ENCODE measurements at regions not wholly inside any gene's neighbourhood (a gene's known extent, or its start where the extent isn't known, plus 50 kb on each side); places are given as distances from the start of the nearest gene placed in this dataset.

DNA sequence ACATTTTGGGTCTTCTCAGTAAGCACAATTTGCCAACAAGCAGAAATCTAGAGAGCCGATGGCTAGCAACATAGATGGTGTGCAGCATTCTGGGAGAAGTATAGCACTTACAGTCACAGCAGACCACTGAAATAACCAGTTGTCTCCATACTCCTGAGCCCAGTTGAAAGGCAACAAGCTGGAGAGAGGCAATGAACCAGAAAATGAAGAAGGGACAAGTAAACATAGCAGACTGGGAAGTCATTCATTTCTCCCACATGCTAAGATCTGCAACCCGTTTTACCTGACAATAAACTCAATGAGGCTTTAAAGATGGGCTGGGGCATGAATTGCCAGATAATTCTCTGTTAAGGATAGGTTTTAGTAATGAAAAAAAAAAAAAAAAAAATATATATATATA is 575.6 kb upstream of the GRAMD2B start:
- Mint-ChIP-seq H3K4me3 (no peak overlapping the region), H3K9me3 (peaks cover 19% of the 10 kb centered on the region), H3K27ac (no peak overlapping the region), H3K27me3 (ENCODE audit: low read depth) (no peaks in the 10 kb centered on the region), H3K36me3 (ENCODE audit: low read depth) (no peaks in the 10 kb centered on the region), H3K4me1 (ENCODE audit: low read depth) (no peaks in the 10 kb centered on the region)

DNA sequence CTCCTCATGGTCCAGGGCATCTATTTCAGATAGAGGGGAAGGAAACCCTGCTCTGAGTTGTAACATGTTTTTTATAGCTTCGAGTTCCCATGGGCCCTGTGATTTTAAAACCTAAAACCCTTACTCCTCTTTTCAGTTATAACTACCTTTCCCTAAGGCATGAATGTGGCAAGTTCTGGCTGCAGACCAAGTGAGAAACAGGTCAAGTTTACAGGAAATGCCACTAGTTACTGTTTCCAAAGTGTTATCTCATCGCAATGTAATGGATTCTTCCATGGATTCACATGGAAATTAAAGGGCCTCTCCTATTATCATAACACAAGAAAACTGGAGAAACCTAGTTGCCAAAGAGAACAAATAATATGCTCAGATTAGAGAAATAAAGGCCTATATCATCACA is 574.5 kb upstream of the GRAMD2B start:
- H3K4me1 Mint-ChIP-seq (ENCODE audit: low read depth) = no peaks in the 10 kb centered on the region
- no peaks in the 10 kb centered on the region for H3K36me3 Mint-ChIP-seq (ENCODE audit: low read depth)
- no peak overlapping the region for H3K4me3 Mint-ChIP-seq

DNA sequence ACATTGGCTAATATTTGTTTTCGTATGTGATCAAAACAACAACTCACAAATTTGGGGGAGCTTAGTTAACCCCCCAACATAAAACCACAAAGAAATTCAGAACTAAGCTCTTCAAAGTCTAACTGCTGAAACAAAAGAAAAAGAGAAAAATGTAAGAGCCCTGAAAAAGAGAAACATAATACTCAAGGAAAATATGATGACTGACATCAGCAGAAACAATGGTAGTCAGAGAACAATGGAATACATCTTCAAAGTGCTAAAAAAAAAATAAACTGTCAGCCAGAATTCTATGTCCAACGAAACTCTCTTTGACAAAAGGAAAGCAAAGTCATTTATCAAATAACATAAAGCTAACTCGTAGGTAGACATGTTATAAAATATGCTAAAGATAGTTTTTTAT is 566.3 kb upstream of the GRAMD2B start:
- Mint-ChIP-seq H3K27me3 (ENCODE audit: low read depth) (no peaks in the 10 kb centered on the region), H3K4me3 (no peak overlapping the region), H3K36me3 (ENCODE audit: low read depth) (no peaks in the 10 kb centered on the region), H3K4me1 (ENCODE audit: low read depth) (no peaks in the 10 kb centered on the region), H3K9me3 (peaks cover 6% of the 10 kb centered on the region), H3K27ac (no peak overlapping the region)

More for the DNA sequence above, 574.5 kb upstream of the GRAMD2B start:
- Mint-ChIP-seq H3K27me3 (ENCODE audit: low read depth) (no peaks in the 10 kb centered on the region), H3K27ac (no peak overlapping the region), H3K9me3 (peaks cover 8% of the 10 kb centered on the region)

DNA sequence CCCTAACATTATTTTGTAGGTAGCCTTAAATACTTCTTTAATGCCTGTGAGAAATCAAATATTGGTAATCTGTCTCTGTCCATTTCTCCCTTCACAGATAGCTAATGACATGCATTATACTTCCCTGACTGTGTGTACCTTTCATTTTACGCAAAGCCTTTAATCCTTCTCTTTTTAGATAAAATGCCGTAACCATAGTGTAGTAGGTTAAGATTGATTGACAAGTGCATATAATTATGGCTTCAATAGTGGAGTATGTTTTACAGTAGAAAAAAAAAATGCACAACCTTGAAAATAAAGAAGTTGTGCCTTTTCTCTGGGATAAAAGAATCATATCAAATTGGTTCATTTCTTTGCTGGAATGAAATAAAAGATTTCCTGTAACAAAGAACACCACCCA is 559.6 kb upstream of the GRAMD2B start:
- H3K4me1 Mint-ChIP-seq (ENCODE audit: low read depth) = no peaks in the 10 kb centered on the region
- H3K27ac Mint-ChIP-seq = no peak overlapping the region
- H3K27me3 Mint-ChIP-seq (ENCODE audit: low read depth) = no peaks in the 10 kb centered on the region
- H3K9me3 Mint-ChIP-seq = peaks cover 5% of the 10 kb centered on the region
- no peaks in the 10 kb centered on the region for H3K36me3 Mint-ChIP-seq (ENCODE audit: low read depth)
- H3K4me3 Mint-ChIP-seq = no peak overlapping the region

DNA sequence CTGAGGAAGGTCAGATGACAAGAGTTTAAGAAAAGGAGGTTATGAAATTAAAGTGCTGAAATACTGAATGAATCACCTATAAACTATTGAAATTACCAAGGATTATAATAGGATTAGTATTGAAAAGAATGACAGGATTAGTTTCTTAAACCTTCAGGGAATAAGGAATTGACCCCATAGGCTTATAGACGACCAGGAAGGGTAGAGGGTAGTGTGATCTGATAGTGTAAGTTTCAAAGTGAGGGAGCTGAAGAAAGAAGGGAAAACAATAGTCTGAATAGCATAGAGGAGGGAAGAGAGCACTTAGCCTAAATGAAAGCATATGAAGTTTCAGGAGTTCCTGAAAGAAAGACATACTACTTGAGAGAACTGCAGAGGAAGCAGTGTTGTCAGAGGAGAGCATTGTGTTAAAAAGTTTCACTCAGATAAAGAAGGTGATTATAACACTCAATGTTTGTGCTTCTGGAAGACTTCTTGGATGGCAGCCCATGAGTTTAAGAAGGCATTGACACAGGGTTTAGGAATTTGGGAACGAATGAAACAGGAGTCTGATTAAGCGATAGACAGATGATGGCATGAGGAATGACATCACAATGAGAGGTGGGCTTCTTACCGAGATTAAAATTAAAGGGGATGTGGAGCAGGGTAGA is 557.9 kb upstream of the GRAMD2B start:
- H3K27me3 Mint-ChIP-seq (ENCODE audit: low read depth) = no peaks in the 10 kb centered on the region
- no peaks in the 10 kb centered on the region for H3K4me1 Mint-ChIP-seq (ENCODE audit: low read depth)
- H3K9me3 Mint-ChIP-seq = peaks cover 5% of the 10 kb centered on the region
- no peak overlapping the region for H3K4me3 Mint-ChIP-seq
- no peak overlapping the region for H3K27ac Mint-ChIP-seq
- no peaks in the 10 kb centered on the region for H3K36me3 Mint-ChIP-seq (ENCODE audit: low read depth)

DNA sequence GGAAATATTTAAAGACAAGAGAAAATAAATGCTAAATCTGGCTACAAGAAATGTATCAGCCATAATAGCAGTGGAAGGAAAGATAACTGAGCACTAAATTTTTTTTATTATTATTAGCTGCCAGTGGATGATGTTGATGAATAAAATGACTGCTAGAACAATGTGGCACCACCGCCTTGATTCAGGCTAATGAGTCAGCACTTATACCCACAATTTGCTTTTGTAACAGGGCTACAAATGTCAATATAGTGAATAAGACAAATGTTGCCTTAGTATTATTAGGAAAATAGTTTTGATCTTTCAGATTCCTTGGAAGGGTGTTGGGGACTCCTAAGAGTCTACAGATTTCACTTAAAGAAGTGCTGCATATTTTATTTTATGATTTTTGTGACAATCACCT is 555.2 kb upstream of the GRAMD2B start:
- Mint-ChIP-seq H3K9me3 (no peaks in the 10 kb centered on the region), H3K27me3 (ENCODE audit: low read depth) (no peaks in the 10 kb centered on the region), H3K36me3 (ENCODE audit: low read depth) (no peaks in the 10 kb centered on the region), H3K4me1 (ENCODE audit: low read depth) (no peaks in the 10 kb centered on the region), H3K4me3 (no peak overlapping the region), H3K27ac (no peak overlapping the region)

DNA sequence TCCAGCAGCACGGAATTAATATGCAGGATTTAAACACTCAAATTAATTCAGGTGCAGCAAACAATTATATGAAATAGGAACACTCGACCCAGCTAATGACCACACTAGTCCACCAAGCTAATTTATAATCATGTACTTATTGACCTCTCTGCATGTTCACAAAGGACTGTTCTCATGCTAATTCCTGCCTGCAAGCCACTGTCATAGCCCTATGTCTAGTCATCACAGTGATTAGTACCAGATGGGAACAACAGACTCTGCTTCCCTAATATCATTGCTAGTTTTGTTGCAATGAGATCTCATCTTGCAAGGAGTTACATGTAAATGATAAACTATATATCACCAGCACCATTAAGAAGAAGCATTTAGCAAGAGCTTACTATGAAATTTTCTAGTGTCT is 553.0 kb upstream of the GRAMD2B start:
- Mint-ChIP-seq H3K27me3 (ENCODE audit: low read depth) (no peaks in the 10 kb centered on the region), H3K4me3 (no peak overlapping the region), H3K27ac (no peak overlapping the region), H3K36me3 (ENCODE audit: low read depth) (no peaks in the 10 kb centered on the region), H3K4me1 (ENCODE audit: low read depth) (no peaks in the 10 kb centered on the region), H3K9me3 (peaks cover 3% of the 10 kb centered on the region)

DNA sequence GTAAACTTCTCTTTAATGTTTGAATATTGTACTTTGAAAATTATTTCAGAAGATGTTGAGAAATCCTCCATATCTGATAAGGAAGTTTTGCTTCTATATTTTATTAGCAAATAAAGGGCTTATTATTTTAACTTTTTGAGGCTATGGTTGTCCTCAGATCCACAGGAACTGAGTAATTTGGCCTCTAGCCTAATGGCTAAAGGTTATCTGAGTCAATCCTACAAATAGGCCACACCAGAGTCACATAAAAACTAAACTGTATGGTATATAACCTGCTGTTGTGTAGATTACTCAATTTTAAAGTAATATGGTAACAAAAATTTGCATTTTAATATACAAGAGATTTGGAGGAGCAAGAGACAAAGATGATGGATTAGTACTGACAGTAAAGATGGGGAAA is 549.2 kb upstream of the GRAMD2B start:
- Mint-ChIP-seq H3K4me1 (ENCODE audit: low read depth) (no peaks in the 10 kb centered on the region), H3K4me3 (no peak overlapping the region), H3K27me3 (ENCODE audit: low read depth) (no peaks in the 10 kb centered on the region), H3K9me3 (peaks cover 3% of the 10 kb centered on the region), H3K36me3 (ENCODE audit: low read depth) (no peaks in the 10 kb centered on the region), H3K27ac (no peak overlapping the region)

DNA sequence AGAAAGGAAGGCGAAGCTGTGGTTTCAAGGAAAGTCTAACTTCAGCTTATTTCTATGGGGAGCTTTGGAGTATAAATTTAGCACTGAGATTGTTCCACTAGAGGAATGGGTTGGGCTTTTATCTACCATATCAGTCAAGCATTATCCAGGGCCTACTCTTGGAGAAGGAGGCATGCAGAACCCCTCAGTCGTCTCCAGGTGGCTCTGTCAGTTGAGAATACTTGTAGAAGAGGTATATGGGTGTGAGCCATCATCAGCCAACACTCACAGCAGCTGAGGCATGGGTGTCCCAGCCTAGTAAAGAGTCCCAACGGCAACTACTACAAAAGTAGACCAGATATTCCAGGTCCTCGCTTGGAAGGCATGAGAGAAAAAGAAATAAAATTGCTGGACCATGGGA is 548.5 kb upstream of the GRAMD2B start:
- H3K4me3 Mint-ChIP-seq = no peak overlapping the region
- H3K36me3 Mint-ChIP-seq (ENCODE audit: low read depth) = no peaks in the 10 kb centered on the region
- H3K27me3 Mint-ChIP-seq (ENCODE audit: low read depth) = no peaks in the 10 kb centered on the region

DNA sequence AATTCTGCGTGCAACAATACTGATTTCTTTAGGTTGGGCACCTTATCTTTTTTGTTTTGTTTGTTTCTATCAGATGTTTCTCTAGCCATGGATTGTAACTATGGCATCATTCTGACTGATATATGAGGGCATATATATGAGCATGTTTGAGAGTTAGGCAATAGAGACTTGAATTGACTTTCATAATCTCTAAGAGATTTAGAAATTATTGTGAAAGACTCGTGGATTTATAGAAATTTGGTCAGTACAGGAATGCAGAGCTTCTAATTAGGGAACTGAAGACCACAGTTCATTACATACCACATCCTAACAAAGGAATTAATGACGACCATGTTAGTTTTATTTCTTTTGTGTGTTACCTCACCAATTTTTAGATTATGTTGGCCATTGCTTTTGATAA is 546.0 kb upstream of the GRAMD2B start:
- Mint-ChIP-seq H3K36me3 (ENCODE audit: low read depth) (no peaks in the 10 kb centered on the region), H3K4me3 (no peak overlapping the region), H3K4me1 (ENCODE audit: low read depth) (no peaks in the 10 kb centered on the region), H3K27me3 (ENCODE audit: low read depth) (no peaks in the 10 kb centered on the region), H3K9me3 (peaks cover 3% of the 10 kb centered on the region), H3K27ac (no peak overlapping the region)

More for the DNA sequence above, 548.5 kb upstream of the GRAMD2B start:
- Mint-ChIP-seq H3K4me1 (ENCODE audit: low read depth) (no peaks in the 10 kb centered on the region), H3K9me3 (peaks cover 3% of the 10 kb centered on the region), H3K27ac (no peak overlapping the region)

DNA sequence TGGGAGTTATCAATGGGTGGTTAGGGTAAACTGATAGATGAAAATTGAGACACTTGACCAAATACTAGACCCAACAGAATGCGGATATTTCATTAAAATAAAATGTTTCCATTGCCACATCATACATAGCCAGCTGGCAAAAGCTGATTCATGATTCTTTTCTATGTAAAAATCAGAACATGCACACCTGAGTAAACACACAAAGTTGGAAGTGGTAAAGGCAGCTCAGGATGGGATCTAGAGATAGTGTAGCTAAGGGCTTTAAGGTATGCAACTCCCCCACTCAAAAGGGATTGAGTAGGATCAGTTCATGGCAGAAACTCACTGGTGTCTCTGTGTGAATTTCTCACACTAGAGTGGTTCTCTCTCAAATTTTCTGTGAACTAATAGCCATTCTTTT is 541.1 kb upstream of the GRAMD2B start:
- Mint-ChIP-seq H3K4me3 (no peak overlapping the region), H3K36me3 (ENCODE audit: low read depth) (no peaks in the 10 kb centered on the region), H3K27ac (no peak overlapping the region), H3K4me1 (ENCODE audit: low read depth) (no peaks in the 10 kb centered on the region), H3K27me3 (ENCODE audit: low read depth) (no peaks in the 10 kb centered on the region), H3K9me3 (no peaks in the 10 kb centered on the region)

DNA sequence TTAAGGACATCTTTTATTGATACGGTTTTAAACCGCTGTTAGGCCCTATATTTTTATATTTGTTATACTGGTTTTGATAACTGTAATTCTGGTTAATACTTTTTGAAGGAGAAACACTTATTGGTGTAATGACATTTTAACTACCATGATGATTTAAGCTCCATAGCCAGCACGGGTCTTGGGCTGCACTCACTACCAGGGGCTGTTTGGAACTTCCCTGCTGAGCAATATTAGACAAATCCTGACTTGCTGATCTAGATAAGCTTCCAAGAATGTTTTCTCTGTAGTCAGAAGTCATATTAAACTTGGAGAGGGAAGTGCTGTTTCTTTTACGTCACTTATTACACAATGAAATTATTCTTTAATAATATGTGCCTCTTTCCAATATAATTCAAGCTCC is 540.0 kb upstream of the GRAMD2B start:
- H3K27ac Mint-ChIP-seq = no peak overlapping the region
- no peaks in the 10 kb centered on the region for H3K4me1 Mint-ChIP-seq (ENCODE audit: low read depth)
- no peaks in the 10 kb centered on the region for H3K27me3 Mint-ChIP-seq (ENCODE audit: low read depth)
- no peak overlapping the region for H3K4me3 Mint-ChIP-seq
- H3K36me3 Mint-ChIP-seq (ENCODE audit: low read depth) = no peaks in the 10 kb centered on the region
- no peaks in the 10 kb centered on the region for H3K9me3 Mint-ChIP-seq

DNA sequence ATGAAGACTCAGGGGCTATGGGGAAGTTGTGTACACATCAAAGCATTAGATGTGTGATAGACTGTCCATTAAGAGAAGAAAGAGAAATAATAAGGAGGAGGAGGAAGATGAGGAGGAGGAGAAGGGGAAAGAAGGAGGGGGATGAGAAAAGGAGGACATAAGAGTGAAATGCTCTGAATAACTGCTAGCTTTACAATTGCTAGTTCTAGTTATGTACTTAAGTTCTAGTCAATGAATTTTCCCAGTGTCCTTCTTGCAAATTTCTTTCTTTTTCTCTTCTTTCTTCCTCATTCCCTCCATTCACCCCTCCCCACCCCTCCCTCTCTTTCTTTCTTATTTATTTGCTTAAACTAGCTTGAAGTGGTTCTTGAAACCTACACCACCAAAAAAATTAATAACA is 534.9 kb upstream of the GRAMD2B start:
- no peak overlapping the region for H3K4me3 Mint-ChIP-seq
- H3K27me3 Mint-ChIP-seq (ENCODE audit: low read depth) = no peaks in the 10 kb centered on the region
- no peak overlapping the region for H3K27ac Mint-ChIP-seq
- no peaks in the 10 kb centered on the region for H3K4me1 Mint-ChIP-seq (ENCODE audit: low read depth)
- H3K36me3 Mint-ChIP-seq (ENCODE audit: low read depth) = no peaks in the 10 kb centered on the region
- H3K9me3 Mint-ChIP-seq = peaks cover 6% of the 10 kb centered on the region

DNA sequence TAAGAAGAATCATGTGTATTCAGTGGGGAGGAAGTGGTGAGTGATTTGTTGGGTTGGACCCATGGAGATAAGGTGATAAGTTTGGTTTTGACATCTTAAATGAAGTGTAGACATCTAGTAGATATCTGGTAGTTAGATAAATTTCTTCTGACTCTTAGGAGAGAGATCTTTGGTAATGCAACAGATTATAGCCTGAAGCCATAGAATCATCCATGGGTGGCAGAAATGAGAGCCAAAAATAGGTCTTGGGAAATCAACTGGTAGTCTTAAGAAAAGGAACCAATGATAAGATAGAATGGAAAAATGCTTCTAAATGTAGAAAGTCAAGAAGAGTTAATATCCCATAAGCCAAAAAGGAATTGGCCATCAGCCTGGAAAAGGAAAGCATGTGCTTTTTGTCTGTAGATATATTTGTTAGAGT is 532.7 kb upstream of the GRAMD2B start:
- no peaks in the 10 kb centered on the region for H3K4me1 Mint-ChIP-seq (ENCODE audit: low read depth)
- H3K9me3 Mint-ChIP-seq = peaks cover 6% of the 10 kb centered on the region
- H3K4me3 Mint-ChIP-seq = no peak overlapping the region
- no peaks in the 10 kb centered on the region for H3K36me3 Mint-ChIP-seq (ENCODE audit: low read depth)
- no peaks in the 10 kb centered on the region for H3K27me3 Mint-ChIP-seq (ENCODE audit: low read depth)
- no peak overlapping the region for H3K27ac Mint-ChIP-seq

DNA sequence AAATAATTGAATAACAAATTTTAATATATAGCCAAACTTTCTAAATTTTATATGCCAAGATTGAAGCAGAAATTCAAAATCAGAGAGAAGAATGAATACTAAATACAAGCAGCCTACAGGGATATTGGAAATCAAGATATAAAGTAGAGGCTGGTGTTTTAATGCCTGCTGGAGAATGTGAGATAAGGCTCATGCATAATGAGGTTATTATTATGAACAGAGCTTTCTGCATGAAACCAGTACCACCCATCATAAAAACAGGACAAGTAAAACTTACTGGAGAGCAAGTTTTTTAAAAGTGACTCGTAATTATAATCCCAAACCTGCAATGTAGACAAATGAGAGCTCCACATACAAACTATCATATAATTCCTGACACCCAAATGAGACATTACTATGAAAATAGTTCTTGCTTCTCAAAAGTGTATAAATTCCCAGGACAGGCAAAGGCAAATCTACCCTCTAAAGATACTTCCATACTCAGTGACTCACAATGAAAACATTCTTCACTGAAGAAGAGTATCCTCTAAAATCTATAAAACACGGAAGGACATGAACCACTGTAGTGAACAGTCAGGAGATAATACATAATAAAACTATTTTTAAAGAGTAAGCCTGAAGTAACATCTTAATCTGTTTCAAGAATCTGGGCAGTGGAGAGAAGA is 532.0 kb upstream of the GRAMD2B start:
- Mint-ChIP-seq H3K36me3 (ENCODE audit: low read depth) (no peaks in the 10 kb centered on the region), H3K9me3 (peaks cover 6% of the 10 kb centered on the region), H3K27me3 (ENCODE audit: low read depth) (no peaks in the 10 kb centered on the region), H3K27ac (no peak overlapping the region), H3K4me3 (no peak overlapping the region), H3K4me1 (ENCODE audit: low read depth) (no peaks in the 10 kb centered on the region)
